BLaER1 (cell line): ENCODE measurements at regions not wholly inside any gene's neighbourhood (a gene's known extent, or its start where the extent isn't known, plus 50 kb on each side); places are given as distances from the start of the nearest gene placed in this dataset.
"Not testable (repeated sequence)": the region's sequence is repeated elsewhere in the genome, so short reads cannot be mapped to it uniquely, and the experiment has no call there.

Experiments used
- H3K27ac ChIP-seq: shearing (Covaris generic); formaldehyde crosslinking; 2 replicates; pipeline ENCODE4 v1.8.1; 2022
- H3K27me3 ChIP-seq: shearing (Covaris generic); formaldehyde crosslinking; 2 replicates; pipeline ENCODE4 v1.8.1; 2022
- H3K36me3 ChIP-seq: shearing (Covaris generic); formaldehyde crosslinking; 2 replicates; pipeline ENCODE4 v1.8.1; 2022
- H3K4me1 ChIP-seq: shearing (Covaris generic); formaldehyde crosslinking; 2 replicates; pipeline ENCODE4 v1.8.1; 2022
- H3K4me2 ChIP-seq: shearing (Covaris generic); formaldehyde crosslinking; 2 replicates; pipeline ENCODE4 v1.8.1; 2022
- H3K4me3 ChIP-seq: shearing (Covaris generic); formaldehyde crosslinking; 2 replicates; pipeline ENCODE4 v1.8.1; 2022
- H3K9ac ChIP-seq: shearing (Covaris generic); formaldehyde crosslinking; 2 replicates; pipeline ENCODE4 v1.8.1; 2022
- H3K9me3 ChIP-seq: shearing (Covaris generic); formaldehyde crosslinking; 2 replicates; pipeline ENCODE4 v1.8.1; 2022
- H4K20me1 ChIP-seq: shearing (Covaris generic); formaldehyde crosslinking; 2 replicates; pipeline ENCODE4 v1.8.1; 2022
- Cebpa-rat ChIP-seq: shearing (Covaris generic); IDR thresholded peaks from 2 replicates; pipeline ENCODE4 v1.8.1; 2022

DNA sequence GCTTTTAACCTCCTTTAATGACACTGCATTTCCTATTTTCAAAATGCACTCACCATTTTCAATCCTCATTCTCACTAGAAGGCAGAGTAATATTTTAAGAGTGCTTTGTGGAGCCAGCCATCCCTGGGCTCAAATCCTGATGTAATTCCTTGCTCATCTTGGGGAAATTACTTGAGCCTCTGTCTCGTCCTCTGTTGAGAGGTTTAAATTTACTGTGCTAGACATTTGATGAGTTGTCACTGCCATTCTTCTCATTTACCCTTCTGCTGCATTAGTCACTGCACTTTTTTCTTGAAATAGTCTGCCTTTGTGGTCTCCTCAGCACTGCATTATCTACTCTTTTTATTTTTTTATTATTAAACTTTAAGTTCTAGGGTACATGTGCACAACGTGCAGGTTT lies 150.0 kb upstream of the HDDC2 start:
- no peak for TF ChIP-seq Cebpa-rat
- Histone ChIP-seq H3K4me1 (no peaks in the 10 kb centered on the region), H3K4me3 (no peak overlapping the region), H3K9ac (no peak overlapping the region), H3K4me2 (no peak overlapping the region), H3K36me3 (peaks cover 9% of the 10 kb centered on the region; the same call in 1 of the 2 replicates), H4K20me1 (no peaks in the 10 kb centered on the region), H3K27me3 (no peaks in the 10 kb centered on the region), H3K9me3 (peaks cover 71% of the 10 kb centered on the region), H3K27ac (no peak overlapping the region)

DNA sequence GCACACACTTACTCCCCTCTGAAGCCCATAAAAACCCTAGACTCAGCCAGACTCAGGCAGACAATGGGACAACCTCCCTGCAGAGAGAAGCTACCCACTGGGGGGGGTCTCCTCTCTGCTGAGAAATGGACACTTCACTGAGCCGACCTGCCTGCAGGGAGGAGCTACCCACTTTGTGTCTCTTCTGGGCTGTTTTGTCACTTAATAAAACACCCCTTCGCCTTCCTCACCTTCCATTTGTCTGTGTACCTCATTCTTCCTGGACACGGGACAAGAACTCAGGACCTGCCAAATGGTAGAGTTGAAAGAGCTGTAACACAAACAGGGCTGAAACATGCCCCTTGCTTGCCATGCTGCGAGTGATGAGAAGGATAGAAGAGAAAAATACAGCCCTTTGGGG lies 151.7 kb upstream of the HDDC2 start:
- Histone ChIP-seq H3K4me2 (no peak overlapping the region), H3K4me3 (peak overlapping the region; percentile 15; the same call in 1 of the 2 replicates), H3K4me1 (no peaks in the 10 kb centered on the region), H4K20me1 (no peaks in the 10 kb centered on the region), H3K36me3 (peaks cover 9% of the 10 kb centered on the region; the same call in 1 of the 2 replicates), H3K27ac (no peak overlapping the region), H3K9me3 (peaks cover 89% of the 10 kb centered on the region), H3K27me3 (no peaks in the 10 kb centered on the region), H3K9ac (no peak overlapping the region)
- no peak for TF ChIP-seq Cebpa-rat

DNA sequence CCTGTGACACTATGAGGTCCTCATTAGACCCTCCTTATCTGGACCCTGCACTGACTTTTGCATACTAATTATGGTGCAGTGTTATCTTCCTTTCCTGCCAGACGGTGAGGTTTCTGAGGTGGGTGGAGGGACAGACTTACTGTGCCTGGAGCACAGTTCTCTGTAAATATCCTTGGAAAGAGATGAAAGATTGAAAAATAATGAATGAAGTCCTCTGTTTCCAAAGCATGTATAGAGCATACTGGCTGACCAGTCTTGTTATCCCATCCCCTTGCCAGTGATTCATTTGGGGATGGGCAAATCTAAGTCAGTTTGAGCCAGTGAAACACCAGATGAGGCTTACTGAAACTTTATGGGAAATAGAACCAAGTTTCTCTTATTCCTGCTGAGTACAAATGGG lies 152.6 kb upstream of the HDDC2 start:
- Histone ChIP-seq H3K4me2 (no peak overlapping the region), H3K4me1 (no peaks in the 10 kb centered on the region), H3K36me3 (peaks cover 9% of the 10 kb centered on the region; the same call in 1 of the 2 replicates), H3K9ac (no peak overlapping the region), H3K4me3 (peak overlapping the region; percentile 15; the same call in 1 of the 2 replicates), H3K9me3 (peaks cover 93% of the 10 kb centered on the region), H3K27ac (no peak overlapping the region), H3K27me3 (no peaks in the 10 kb centered on the region), H4K20me1 (no peaks in the 10 kb centered on the region)
- no peak for TF ChIP-seq Cebpa-rat

DNA sequence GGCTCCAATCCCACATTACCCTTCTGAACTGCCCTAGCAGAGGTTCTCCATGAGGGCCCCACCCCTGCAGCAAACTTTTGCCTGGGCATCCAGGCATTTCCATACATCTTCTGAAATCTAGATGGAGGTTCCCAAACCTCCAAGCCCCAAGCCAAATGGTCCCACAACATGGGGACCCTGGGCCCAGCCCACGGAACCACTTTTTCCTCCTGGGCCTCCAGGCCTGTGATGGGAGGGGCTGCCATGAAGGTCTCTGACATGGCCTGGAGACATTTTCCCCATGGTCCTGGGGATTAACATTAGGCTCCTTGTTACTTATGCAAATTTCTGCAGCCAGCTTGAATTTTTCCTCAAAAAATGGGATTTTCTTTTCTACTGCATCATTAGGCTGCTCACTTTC lies 156.7 kb upstream of the HDDC2 start:
- not testable (repeated sequence) for H3K9ac ChIP-seq

DNA sequence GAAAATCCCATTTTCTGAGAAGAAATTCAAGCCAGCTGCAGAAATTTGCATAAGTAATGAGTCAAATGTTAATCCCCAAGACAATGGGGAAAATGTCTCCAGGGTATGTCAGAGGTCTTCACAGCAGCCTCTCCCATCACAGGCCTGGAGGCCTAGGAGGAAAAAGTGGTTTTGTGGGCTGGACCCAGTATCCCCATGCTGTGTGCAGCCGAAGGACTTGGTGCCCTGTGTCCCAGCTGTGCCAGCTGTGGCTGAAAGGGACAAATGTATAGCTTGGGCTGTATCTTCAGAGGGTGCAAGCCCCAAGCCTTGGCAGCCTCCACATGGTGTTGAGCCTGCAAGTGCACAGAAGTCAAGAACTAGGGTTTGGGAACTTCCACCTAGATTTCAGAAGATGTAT lies 163.6 kb upstream of the HDDC2 start:
- not testable (repeated sequence) for H4K20me1 ChIP-seq

More for the DNA sequence above, 156.7 kb upstream of the HDDC2 start:
- H4K20me1 ChIP-seq, H3K4me3 ChIP-seq, H3K4me1 ChIP-seq, H3K27ac ChIP-seq, H3K36me3 ChIP-seq, H3K27me3 ChIP-seq, H3K4me2 ChIP-seq: not testable (repeated sequence)
- peaks cover 65% of the 10 kb centered on the region for H3K9me3 ChIP-seq

DNA sequence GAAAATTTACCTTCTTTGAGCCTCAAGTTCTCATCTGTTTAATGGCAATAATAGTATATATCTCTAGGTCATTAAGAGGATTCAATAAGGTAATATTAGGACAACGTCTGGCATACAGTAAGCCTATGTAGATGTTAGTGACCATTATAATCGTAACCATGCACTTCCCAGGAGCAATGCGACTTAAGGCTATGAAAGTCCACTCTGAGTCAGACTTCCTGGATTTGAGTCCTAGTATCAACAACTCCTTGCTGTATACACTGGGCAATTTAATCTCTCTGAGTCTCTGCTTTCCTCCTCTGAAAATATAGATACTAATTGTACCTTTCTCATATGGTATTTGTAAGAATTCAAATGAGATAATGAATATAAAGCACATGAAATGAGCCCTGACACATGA lies 168.1 kb upstream of the HDDC2 start:
- TF ChIP-seq Cebpa-rat, result no peak
- no peak overlapping the region for H3K9ac ChIP-seq
- no peak overlapping the region for H3K27ac ChIP-seq
- peak overlapping the region; percentile 58; the same call in 1 of the 2 replicates for H3K4me2 ChIP-seq
- H3K4me3 ChIP-seq, result no peak overlapping the region
- H3K27me3 ChIP-seq, result no peaks in the 10 kb centered on the region
- H4K20me1 ChIP-seq, result no peaks in the 10 kb centered on the region
- H3K36me3 ChIP-seq, result no peaks in the 10 kb centered on the region
- H3K4me1 ChIP-seq, result peaks cover 40% of the 10 kb centered on the region
- peaks cover 29% of the 10 kb centered on the region for H3K9me3 ChIP-seq

More for the DNA sequence above, 163.6 kb upstream of the HDDC2 start:
- not testable (repeated sequence) for H3K4me2 ChIP-seq, H3K9ac ChIP-seq, H3K4me3 ChIP-seq, H3K27me3 ChIP-seq, H3K27ac ChIP-seq, H3K36me3 ChIP-seq
- H3K9me3 ChIP-seq, result peaks cover 41% of the 10 kb centered on the region
- H3K4me1 ChIP-seq, result peaks cover 24% of the 10 kb centered on the region

DNA sequence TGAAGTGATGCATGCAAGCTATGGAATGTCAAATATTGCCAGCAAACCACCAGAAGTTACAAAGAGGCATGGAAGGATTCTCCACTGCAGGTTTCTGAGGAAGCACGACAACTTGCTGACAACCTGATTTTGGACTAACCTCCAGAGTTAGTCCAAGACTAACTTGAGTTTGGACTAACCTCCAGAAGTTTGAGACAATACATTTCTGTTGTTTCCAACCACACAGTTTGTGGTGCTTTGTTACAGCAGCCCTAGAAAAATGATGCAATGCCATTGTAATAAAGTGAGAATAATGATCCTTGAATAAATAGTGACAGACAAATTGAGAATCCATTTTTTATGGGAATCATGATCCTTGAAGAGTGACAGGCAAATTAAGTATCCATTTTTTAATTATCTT lies 169.9 kb upstream of the HDDC2 start:
- no peaks in the 10 kb centered on the region for H3K27me3 ChIP-seq
- no peak overlapping the region for H3K4me3 ChIP-seq
- H4K20me1 ChIP-seq, result no peaks in the 10 kb centered on the region
- no peak for TF ChIP-seq Cebpa-rat
- no peak overlapping the region for H3K27ac ChIP-seq
- H3K4me2 ChIP-seq, result no peak overlapping the region
- no peak overlapping the region for H3K9ac ChIP-seq
- H3K9me3 ChIP-seq, result peaks cover 11% of the 10 kb centered on the region; the same call in 1 of the 2 replicates
- no peaks in the 10 kb centered on the region for H3K36me3 ChIP-seq
- peaks cover 48% of the 10 kb centered on the region for H3K4me1 ChIP-seq

DNA sequence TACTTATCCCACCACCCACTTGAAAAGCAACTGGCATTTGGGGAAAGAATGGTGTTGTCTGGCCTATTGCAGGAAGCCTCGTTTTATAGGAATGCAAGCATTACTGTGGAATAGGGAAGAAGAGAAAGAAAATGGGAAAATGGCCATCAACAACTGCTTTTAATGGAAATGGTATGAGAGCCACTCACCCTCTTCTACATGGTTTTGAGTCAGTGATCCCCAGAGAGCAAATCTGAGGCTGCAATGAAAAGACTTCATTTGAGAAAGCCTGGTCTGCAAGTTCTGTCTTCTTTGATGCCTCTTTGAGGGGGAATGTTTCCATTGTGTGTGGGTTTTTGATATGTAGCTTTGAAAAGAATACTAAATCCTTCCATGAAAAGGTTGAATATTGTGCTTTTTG lies 172.3 kb upstream of the HDDC2 start:
- no peak overlapping the region for H3K9ac ChIP-seq
- no peak overlapping the region for H3K4me3 ChIP-seq
- no peaks in the 10 kb centered on the region for H3K36me3 ChIP-seq
- TF ChIP-seq Cebpa-rat, result no peak
- H3K27ac ChIP-seq, result no peak overlapping the region
- H3K4me1 ChIP-seq, result peaks cover 39% of the 10 kb centered on the region
- H3K4me2 ChIP-seq, result peak overlapping the region; percentile 16; the same call in 1 of the 2 replicates
- H3K9me3 ChIP-seq, result no peaks in the 10 kb centered on the region
- no peaks in the 10 kb centered on the region for H3K27me3 ChIP-seq
- no peaks in the 10 kb centered on the region for H4K20me1 ChIP-seq

DNA sequence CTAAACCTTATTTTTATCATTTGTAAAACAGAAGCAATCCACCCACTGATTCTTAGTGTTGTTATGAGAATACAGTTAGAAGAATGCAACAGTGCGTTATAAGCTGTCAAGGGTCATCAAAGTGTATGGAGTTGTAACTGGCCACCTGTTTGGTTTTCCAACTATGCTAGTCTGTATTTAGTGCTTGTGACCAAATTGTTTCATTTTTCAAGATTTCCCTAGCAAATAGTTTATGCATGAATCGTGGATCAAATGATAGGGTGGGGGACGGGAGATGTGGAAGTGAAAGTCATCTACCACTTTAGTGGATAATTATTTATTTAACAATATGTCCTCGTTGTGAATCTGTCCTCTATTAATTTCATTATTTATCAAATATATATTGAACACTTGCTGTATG lies 175.4 kb upstream of the HDDC2 start:
- TF ChIP-seq Cebpa-rat, result no peak
- Histone ChIP-seq H3K27me3 (no peaks in the 10 kb centered on the region), H4K20me1 (no peaks in the 10 kb centered on the region), H3K4me3 (no peak overlapping the region), H3K4me1 (peaks cover 30% of the 10 kb centered on the region), H3K36me3 (no peaks in the 10 kb centered on the region), H3K27ac (no peak overlapping the region), H3K9me3 (no peaks in the 10 kb centered on the region), H3K9ac (no peak overlapping the region), H3K4me2 (peak overlapping the region; percentile 41; the same call in 1 of the 2 replicates)

DNA sequence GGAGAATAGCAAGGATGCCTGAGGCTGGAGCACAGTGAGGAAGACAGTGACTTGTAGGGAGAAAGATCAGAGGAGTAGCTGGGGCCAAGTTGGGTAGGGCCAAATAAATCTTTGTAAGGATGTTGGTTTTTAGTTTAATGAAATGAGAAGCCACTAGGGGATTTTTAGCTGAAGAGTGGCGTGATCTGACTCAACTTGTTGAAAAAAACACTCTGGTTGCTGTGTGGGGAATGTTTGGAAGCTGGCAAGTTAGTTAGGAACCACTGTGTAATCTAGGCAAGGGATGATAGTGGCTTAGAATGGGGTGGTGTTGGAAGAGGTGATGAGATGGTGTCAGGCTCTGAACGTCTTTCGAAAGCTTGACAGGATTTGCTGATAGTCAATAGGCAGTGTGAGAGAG lies 176.1 kb upstream of the HDDC2 start:
- no peaks in the 10 kb centered on the region for H4K20me1 ChIP-seq
- no peak overlapping the region for H3K4me2 ChIP-seq
- H3K4me3 ChIP-seq, result no peak overlapping the region
- H3K36me3 ChIP-seq, result no peaks in the 10 kb centered on the region
- no peak overlapping the region for H3K9ac ChIP-seq
- H3K4me1 ChIP-seq, result peaks cover 29% of the 10 kb centered on the region
- H3K27ac ChIP-seq, result no peak overlapping the region
- H3K9me3 ChIP-seq, result no peaks in the 10 kb centered on the region
- no peaks in the 10 kb centered on the region for H3K27me3 ChIP-seq
- no peak for TF ChIP-seq Cebpa-rat

DNA sequence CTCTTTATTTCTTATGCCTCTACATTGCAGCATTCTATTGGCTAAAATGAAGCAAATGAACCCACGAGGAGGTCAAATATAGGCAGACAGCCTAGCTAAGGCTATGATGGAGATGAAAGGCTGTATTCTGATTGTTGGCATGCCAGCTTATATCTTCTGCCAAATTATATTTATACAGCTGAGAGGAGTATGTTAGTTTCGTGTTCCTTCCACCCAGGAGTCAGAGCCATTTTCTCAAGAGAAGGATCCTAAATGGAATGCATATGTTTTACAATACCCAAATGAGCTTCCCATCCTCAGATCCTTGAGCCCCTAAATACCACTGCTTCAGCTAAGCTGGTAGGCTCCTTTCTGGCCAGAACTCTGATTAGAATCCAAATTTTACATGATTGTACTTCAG lies 178.4 kb upstream of the HDDC2 start:
- TF ChIP-seq Cebpa-rat, result no peak
- no peak overlapping the region for H3K27ac ChIP-seq
- H3K4me1 ChIP-seq, result peaks cover 14% of the 10 kb centered on the region
- no peaks in the 10 kb centered on the region for H4K20me1 ChIP-seq
- H3K36me3 ChIP-seq, result no peaks in the 10 kb centered on the region
- H3K27me3 ChIP-seq, result no peaks in the 10 kb centered on the region
- H3K9ac ChIP-seq, result no peak overlapping the region
- no peak overlapping the region for H3K4me3 ChIP-seq
- no peak overlapping the region for H3K4me2 ChIP-seq
- no peaks in the 10 kb centered on the region for H3K9me3 ChIP-seq
